Panc1 (cell line): ENCODE measurements at regions not wholly inside any gene's neighbourhood (a gene's known extent, or its start where the extent isn't known, plus 50 kb on each side); places are given as distances from the start of the nearest gene placed in this dataset.

Source experiments
- ATAC-seq: fragments of 200-7000 bp; cut with Tn5 transposase; 2 replicates; pipeline ENCODE4 v1.9.1; 2020; ENCODE audit warnings: mild to moderate bottlenecking, moderate library complexity
- BruUV-seq: library from RNA; stranded (reverse); fragments of 400-500 nt; replicated peaks from 2 replicates; lab custom pipeline; 2021; lab: Mats Ljungman, UMichigan
- CTCF ChIA-PET: fragments of 300-600 bp; sonication (Branson Sonifier 250); formaldehyde crosslinking; loops from one replicate; lab custom pipeline; 2022; ENCODE audit warnings: antibody characterized with exemption; lab: Charles Lee
- POLR2A ChIA-PET: fragments of 300-600 bp; sonication (Branson Sonifier 250); formaldehyde crosslinking; loops from one replicate; lab custom pipeline; 2022; ENCODE audit warnings: antibody characterized with exemption; lab: Charles Lee
- DNase-seq: peaks from one replicate; pipeline ENCODE4 v3.0.0-alpha.2; 2010; ENCODE audit warnings: low read depth, low spot score
- H3K27ac ChIP-seq: 2 replicates; pipeline ENCODE4 v1.5.1; 2011; ENCODE audit warnings: mild to moderate bottlenecking, low read length, inconsistent platforms
- H3K27me3 ChIP-seq: fragments of 200-500 bp; sonication (Bioruptor generic); 2 replicates; pipeline ENCODE4 v1.6.0; 2014; ENCODE audit warnings: low read length, inconsistent platforms; ENCODE audit not compliant: control insufficient read depth, insufficient read depth
- H3K36me3 ChIP-seq: fragments of 200-500 bp; sonication (Bioruptor generic); 2 replicates; pipeline ENCODE4 v1.5.1; 2014; ENCODE audit warnings: inconsistent platforms, mild to moderate bottlenecking, low read length, moderate library complexity; ENCODE audit not compliant: control insufficient read depth, insufficient read depth
- H3K4me1 ChIP-seq: 2 replicates; pipeline ENCODE4 v1.5.1; 2011; ENCODE audit warnings: inconsistent platforms, mild to moderate bottlenecking, low read length, moderate library complexity; ENCODE audit not compliant: control insufficient read depth, insufficient read depth
- H3K4me3 ChIP-seq, 2 experiments: 2 replicates each; pipeline ENCODE4 v1.5.1; 2011 to 2012; ENCODE audit warnings: low read depth in 2 of 2, low read length in 2 of 2, mild to moderate bottlenecking in 2 of 2, inconsistent platforms in 1 of 2, moderate library complexity in 1 of 2
- H3K9me3 ChIP-seq: fragments of 200-500 bp; sonication (Bioruptor generic); 2 replicates; pipeline ENCODE4 v1.5.1; 2014; ENCODE audit warnings: low read depth, mild to moderate bottlenecking, inconsistent platforms, low read length, moderate library complexity; ENCODE audit not compliant: control insufficient read depth, insufficient read depth
- CTCF ChIP-seq: fragments of 450-650 bp; IDR thresholded peaks from 2 replicates; pipeline ENCODE4 v1.5.1; 2017; ENCODE audit warnings: mild to moderate bottlenecking
- POLR2AphosphoS5 ChIP-seq: IDR thresholded peaks from 2 replicates; pipeline ENCODE4 v1.6.1; 2012; ENCODE audit warnings: mild to moderate bottlenecking, low read depth, low read length, moderate library complexity
- REST ChIP-seq, 2 experiments: IDR thresholded peaks; 2 replicates each; pipeline ENCODE4 v1.6.1; 2011 to 2012; ENCODE audit warnings: low read depth in 2 of 2, control low read depth in 1 of 2, low read length in 1 of 2, mild to moderate bottlenecking in 1 of 2, moderate library complexity in 1 of 2; ENCODE audit not compliant: insufficient read depth in 1 of 2
- SIN3A ChIP-seq: IDR thresholded peaks from 2 replicates; pipeline ENCODE4 v1.6.1; 2012; ENCODE audit warnings: low read depth, mild to moderate bottlenecking, low read length, moderate library complexity, borderline replicate concordance; ENCODE audit not compliant: insufficient read depth
- TCF7L2 ChIP-seq: IDR thresholded peaks from 2 replicates; pipeline ENCODE4 v1.6.1; 2011; ENCODE audit warnings: mild to moderate bottlenecking, low read depth, low read length, inconsistent platforms
- in situ Hi-C: cut with HindIII; loops from 2 replicates; pipeline ENCODE4 v1.10.0; 2016; ENCODE audit warnings: low sequenced_read_pairs, low pct_unique_long_range_greater_than_20kb
- intact Hi-C: fragments of 100-400 bp; cut with micrococcal nuclease; formaldehyde crosslinking; loops from one replicate; pipeline ENCODE4 v1.10.0; 2022; ENCODE audit not compliant: unreplicated experiment

- ChIA-PET CTCF (no interaction called here), POLR2A (no interaction called here)
- Histone ChIP-seq H3K27ac (no peak overlapping the region), H3K4me3 (peak overlapping the region; percentile 27 to 64), H3K27me3 (peaks cover 10% of the 10 kb centered on the region), H3K4me1 (peaks cover 3% of the 10 kb centered on the region; the same call in 1 of the 2 replicates), H3K36me3 (no peaks in the 10 kb centered on the region), H3K9me3 (no peaks in the 10 kb centered on the region)
- TF ChIP-seq REST (IDR thresholded peaks at IDR 0.05; ENCODE audit: insufficient read depth in 1 of 2, low read depth in 2 of 2, low read length in 1 of 2) (no peak), SIN3A (no peak), TCF7L2 (no peak), CTCF (no peak), POLR2AphosphoS5 (no peak)
- no TSS peak for BruUV-seq
- ATAC-seq = peak; percentile 33; the same call in 1 of the 2 replicates
- intact Hi-C loops = loop anchor here (10.0 kb wide), 1 partner anchor 167 kb away; no protein-coding TSS in a partner anchor
- in situ Hi-C loops = no loop called here
- DNase-seq = no peak
Observed at GRCh38 chr12:62191491-62192179, 68.6 kb upstream of the USP15 start.

- DNase-seq (peak; percentile 32), ATAC-seq (peak; percentile 96)
- Histone ChIP-seq H3K27ac (no peak overlapping the region), H3K4me3 (peak overlapping the region; percentile 27 to 64), H3K9me3 (no peaks in the 10 kb centered on the region), H3K27me3 (peaks cover 10% of the 10 kb centered on the region), H3K4me1 (peaks cover 3% of the 10 kb centered on the region; the same call in 1 of the 2 replicates), H3K36me3 (no peaks in the 10 kb centered on the region)
- intact Hi-C loops (loop anchor here (10.0 kb wide), 1 partner anchor 168 kb away; no protein-coding TSS in a partner anchor), in situ Hi-C loops (no loop called here)
- BruUV-seq = no TSS peak
- ChIA-PET POLR2A (no interaction called here), CTCF (no interaction called here)
- TF ChIP-seq POLR2AphosphoS5 (no peak), CTCF (peak; percentile 76), REST (IDR thresholded peaks at IDR 0.05; ENCODE audit: insufficient read depth in 1 of 2, low read depth in 2 of 2, low read length in 1 of 2) (no peak)
Observed at GRCh38 chr12:62192180-62192902, 67.9 kb upstream of the USP15 start.
